Right ventricle myocardium inferior (tissue), 1 donor: ENCODE measurements at regions not wholly inside any gene's neighbourhood (a gene's known extent, or its start where the extent isn't known, plus 50 kb on each side); places are given as distances from the start of the nearest gene placed in this dataset.

Experiments
- ATAC-seq: fragments of 200-7000 bp; cut with Tn5 transposase; one replicate; pipeline ENCODE4 v1.9.1; 2020; ENCODE audit warnings: mild to moderate bottlenecking, moderate library complexity
- DNase-seq: peaks from one replicate; pipeline ENCODE4 v3.0.0; 2021; ENCODE audit errors: missing footprints
- intact Hi-C: fragments of 100-400 bp; cut with DNase I; formaldehyde crosslinking; loops from one replicate; pipeline ENCODE4 v1.11.0; 2022
- donor health status: DM: no; HTN: yes; CAD: no; lungs with severe emphysema.

DNA sequence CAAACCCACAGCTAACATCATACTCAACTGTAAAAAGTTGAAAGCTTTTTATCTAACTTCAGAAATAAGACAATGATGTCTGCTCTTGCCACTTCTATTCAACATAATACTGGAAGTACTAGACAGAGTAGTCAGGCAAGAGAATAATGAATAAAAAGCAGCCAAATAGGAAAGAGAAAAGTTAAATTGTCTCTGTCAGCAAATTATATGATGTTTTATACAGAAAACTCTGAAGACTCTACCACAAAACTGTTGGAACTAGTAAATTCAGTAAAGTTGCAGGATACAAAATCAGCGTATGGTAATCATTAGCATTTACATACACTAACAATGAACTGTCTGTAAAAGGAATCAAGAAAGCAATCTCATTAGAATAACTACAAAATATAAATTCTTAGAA is 752.9 kb upstream of the CT83 start:
- no peak for ATAC-seq
- no peak for DNase-seq
- intact Hi-C loops, result no loop called here

DNA sequence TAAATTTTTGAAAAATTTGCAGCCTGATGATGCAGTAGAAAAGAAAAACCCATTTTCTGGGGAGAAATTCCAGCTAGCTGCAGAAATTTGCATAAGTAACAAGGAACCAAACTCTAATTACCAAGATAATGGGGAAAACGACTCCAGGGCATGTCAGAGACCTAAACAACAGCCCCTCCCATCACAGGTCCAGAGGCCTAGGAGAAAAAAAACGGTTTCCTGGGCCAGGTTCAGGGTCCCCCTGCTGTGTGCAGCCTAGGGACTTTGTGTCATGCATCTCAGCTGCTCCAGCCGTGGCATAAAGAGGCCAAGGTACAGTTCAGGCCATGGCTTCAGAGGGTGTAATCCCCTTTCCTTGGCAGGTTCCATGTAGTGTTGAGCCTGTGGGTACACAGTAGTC is 733.7 kb upstream of the CT83 start:
- ATAC-seq (no peak), DNase-seq (no peak)
- intact Hi-C loops, result no loop called here

DNA sequence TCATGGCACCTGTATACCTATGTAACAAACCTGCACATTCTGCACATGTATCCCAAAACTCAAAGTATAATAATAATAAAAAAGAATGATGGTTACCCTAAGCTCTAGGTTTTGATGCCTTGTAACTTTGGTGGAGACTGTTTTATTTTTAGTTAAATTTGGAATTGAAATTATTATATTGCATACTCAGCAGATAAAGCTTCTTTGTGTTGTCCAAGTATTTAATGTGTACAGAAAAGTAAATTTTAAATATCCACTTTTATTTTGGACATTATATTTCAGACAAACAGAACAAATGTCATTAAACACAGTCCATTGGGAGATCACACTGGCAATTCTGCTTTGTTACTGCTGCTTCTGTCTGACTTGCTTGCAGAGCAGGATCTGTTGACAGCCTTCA is 684.5 kb upstream of the CT83 start:
- no peak for DNase-seq
- intact Hi-C loops, result no loop called here
- no peak for ATAC-seq

DNA sequence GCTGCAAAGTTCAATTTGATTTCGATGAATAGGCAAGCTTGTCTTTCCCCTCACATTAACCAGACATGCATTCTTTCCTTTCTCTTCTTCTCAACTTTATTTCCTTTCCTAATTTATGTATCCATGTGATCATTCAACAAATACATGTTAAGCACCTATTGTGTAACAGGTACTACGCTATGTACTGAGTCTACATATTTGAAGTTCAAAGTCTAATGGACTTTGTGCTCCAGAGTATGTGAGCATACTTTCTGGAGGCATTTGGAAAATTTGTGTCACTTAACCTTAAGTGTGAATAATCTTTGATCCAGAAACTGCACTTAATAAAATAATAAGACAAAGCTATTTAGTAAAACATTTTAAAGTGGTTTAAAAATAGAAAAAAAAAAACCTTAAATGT is 675.3 kb upstream of the CT83 start:
- DNase-seq (no peak), ATAC-seq (no peak)

DNA sequence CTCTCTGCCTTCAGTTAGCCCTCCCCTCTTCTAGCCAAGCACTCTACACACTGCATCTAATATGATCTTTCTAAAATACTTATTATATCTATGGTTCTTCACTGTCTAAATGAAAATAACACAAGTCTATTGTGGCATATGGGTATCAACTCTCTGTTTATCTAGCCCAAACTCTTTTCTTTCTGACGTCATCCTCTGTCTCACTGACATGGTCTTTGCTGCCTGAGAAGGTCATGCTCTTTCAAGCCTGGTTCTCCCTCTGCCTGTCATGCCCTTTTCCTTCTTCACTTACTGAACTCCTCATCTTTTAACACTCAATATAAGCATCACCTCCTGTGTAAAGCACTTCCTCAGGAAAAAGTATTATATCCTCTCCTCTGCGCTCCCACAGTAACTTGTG is 672.2 kb upstream of the CT83 start:
- DNase-seq (no peak), ATAC-seq (no peak)
- intact Hi-C loops, result no loop called here

More for the DNA sequence above, 675.3 kb upstream of the CT83 start:
- intact Hi-C loops, result no loop called here

DNA sequence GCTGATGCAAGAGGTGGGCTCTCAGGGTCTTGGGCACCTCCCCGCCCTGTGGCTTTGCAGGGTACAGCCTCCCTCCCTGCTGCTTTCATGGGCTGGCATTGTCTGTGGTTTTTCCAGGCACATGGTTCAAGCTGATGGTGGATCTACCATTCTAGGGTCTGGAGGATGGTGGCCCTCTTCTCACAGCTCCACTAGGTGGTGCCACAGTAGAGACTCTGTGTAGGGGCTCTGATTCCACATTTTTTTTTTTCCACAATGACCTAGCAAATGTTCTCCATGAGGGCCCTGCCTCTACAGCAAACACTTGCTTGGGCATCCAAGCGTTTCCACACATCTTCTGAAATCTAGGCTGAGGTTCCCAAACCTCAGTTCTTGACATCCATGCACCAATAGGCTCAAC is 657.9 kb upstream of the CT83 start:
- intact Hi-C loops, result no loop called here
- DNase-seq (no peak), ATAC-seq (no peak)

DNA sequence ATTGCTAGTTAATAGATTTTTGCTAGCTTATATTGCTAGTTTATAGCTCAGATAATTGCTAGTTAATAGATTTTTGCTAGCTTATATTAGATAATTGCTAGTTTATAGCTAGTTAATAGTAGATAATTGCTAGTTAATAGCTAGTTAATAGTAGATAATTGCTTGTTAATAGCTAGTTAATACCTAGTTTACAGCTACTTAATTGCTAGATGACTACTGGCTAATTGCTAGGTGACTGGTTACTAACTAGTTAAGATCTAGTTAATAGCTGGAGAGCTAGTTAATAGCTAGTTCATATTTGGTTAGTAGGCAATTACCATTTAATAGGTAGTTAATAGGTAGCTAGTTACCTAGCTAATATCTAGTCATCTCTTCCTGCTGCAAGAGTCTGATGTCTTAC is 633.8 kb upstream of the CT83 start:
- intact Hi-C loops, result no loop called here
- DNase-seq (no peak), ATAC-seq (no peak)

DNA sequence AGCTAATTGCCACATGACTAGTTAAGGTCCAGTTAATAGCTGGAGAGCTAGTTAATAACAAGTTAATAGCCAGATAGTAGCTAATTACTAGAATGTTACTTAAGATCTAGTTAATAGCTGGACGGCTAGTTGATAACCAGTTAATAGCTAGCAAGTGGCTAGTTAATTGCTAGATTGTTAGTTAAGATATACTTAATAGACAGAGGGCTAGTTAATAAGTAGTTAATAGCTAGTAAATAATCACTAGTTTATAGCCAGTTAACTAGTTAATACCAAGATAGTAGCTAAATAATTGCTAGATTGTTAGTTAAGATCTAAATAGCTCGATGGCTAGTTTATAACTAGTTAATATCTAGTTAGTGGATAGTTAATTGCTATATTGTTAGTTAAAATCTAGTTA is 632.6 kb upstream of the CT83 start:
- ATAC-seq (no peak), DNase-seq (no peak)
- intact Hi-C loops, result no loop called here

DNA sequence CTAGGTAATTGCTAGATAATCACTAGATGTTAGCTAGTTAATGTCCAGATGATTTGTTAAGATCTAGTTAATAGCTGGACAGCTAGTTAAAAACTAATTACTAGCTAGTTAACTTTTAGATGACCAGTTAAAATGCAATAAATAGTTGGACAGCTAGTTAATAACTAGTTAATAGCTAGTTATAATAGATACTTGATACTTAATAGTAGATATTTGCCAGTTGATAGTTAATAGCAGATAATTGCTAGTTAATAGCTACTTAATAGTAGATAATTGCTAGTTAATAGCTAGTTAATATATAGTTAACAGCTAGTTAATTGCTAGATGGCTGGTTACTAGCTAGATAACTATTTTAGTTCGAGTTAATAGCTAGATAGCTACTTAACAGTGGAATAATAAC is 631.4 kb upstream of the CT83 start:
- DNase-seq (no peak), ATAC-seq (no peak)
- intact Hi-C loops, result no loop called here

DNA sequence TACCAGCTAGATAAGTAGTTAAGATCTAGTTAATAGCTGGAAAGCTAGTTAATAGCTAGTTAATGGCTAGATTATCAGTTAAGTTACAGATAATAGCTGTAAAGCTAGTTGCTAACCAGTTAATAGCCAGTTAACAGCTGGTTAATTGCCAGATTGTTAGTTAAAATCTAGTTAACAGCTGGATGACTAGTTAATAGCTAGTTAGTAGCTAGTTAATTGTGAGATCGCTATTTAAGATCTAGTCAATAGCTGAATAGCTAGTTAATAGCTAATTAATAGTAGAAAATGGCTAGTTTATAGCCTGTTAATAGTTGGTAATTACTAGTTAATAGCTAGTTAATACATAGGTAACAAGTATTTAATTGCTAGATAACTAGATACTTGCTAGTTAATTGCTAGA is 630.5 kb upstream of the CT83 start:
- no peak for DNase-seq
- no peak for ATAC-seq
- intact Hi-C loops, result no loop called here

DNA sequence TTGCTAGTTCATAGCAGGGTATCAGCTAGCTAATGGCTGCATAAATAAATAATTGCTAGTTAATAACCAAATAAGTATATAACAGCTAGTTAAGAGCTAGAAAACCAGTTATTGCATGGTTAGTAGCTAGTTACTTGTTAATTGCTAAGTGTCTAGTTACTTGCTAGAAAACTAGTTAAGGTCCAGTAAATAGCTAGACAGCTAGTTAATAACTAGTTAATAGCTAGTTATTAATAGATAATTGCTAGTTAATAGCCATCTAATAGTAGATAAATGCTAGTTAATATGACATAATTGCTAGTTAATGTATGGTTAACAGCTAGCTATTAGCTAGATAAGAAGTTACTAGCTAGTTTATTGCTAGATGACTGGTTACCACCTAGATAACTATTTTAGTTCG is 629.9 kb upstream of the CT83 start:
- DNase-seq (no peak), ATAC-seq (no peak)
- intact Hi-C loops, result no loop called here

DNA sequence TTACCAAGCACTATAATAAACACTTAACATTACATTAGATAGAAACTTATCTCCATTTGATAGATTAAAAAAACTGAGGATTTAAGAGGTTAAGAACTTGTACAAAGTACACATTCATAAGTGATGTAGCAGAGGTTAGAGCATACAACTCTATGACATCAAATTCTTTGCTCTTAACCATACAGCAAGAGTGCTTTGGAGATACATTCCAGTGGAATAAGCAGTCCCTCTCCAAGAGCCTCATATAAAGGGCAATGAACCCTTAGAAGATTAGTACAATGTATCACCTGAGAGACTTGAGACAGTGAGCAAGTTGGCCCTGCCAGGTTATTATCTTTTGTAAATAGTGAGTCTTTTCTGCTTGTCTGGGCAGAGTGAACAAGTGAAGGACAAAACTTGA is 600.4 kb upstream of the CT83 start:
- ATAC-seq (no peak), DNase-seq (no peak)
- intact Hi-C loops, result no loop called here

DNA sequence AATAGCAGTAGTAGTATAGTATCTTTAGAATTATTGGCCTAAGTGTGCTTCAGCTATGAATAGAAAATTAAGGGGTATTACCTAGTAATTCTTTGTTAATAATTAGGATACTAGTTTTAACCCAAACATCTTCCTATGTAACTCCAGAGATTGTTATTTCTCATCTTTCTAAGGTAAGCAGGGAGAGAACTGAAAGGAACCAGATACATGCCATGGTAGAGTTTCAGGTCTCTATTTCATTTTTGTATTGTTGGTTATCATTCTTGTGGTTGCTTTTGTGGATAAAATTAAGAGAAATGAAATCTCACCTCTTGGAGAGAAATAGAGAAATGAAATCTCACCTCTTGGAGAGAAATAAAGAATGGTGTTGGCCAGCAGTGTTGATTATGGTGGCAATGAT is 597.1 kb upstream of the CT83 start:
- DNase-seq (no peak), ATAC-seq (no peak)
- intact Hi-C loops, result no loop called here

DNA sequence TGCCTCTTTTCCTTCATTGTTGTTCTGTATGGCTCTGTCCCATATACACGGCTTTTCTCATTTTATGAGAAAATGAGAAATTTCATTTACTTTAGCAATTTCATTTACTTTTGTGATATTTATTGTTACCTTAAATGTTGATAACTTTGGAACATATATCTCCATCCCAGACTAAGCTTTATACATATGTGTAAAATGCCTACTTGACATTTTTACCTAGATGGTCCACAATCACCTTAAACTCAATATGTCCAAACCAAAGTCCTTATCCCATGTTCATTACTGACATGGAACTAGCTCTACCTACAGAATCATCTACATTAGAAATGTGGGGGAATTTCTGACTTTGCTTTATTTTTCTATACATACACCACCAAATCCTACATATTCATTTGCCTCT is 590.5 kb upstream of the CT83 start:
- DNase-seq, result no peak
- intact Hi-C loops, result no loop called here
- ATAC-seq, result no peak

DNA sequence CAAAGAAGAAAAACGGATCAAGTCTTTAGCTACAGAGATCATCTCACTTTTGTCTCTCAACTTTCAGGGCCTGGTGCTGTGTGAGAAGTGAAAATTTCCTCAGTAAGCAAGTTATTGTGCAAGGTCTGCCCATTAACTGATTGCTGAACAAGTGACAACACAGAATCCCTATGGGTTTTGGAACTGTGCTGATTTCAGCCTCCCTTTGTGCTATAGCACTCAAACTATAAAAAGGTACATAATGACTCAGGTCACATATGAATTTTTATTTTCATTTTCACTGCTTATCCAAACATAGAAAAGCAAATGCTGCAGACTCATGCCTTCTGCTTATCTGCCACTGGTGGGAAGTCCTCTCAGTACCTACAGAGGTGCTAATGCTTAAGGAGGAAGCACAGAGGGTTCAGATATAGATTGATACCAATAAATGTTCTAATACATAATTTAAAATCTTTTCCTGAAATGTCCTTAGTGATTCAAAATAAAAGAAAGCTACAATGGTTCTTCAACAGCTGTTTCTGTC is 576.2 kb upstream of the CT83 start:
- ATAC-seq (no peak), DNase-seq (no peak)
- intact Hi-C loops, result no loop called here

DNA sequence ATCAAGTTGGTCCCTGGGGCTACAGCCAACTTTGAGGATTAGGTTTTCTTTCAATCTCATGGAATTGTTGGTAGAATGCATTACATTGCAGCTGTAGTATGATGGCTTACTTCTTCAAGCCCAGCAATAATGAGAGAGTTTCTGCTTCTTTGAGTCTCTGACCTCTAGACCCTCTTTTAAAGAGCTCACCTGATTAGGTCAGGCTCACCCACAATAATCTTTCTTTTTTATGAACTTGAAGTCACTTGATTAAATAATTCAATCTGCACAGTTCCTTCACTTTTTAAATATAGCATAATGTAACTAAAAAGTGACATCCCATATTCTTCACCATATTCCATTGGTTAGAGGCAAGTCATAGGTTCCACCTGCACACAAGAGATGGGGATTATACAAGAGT is 547.5 kb upstream of the CT83 start:
- intact Hi-C loops, result no loop called here
- ATAC-seq (no peak), DNase-seq (no peak)

DNA sequence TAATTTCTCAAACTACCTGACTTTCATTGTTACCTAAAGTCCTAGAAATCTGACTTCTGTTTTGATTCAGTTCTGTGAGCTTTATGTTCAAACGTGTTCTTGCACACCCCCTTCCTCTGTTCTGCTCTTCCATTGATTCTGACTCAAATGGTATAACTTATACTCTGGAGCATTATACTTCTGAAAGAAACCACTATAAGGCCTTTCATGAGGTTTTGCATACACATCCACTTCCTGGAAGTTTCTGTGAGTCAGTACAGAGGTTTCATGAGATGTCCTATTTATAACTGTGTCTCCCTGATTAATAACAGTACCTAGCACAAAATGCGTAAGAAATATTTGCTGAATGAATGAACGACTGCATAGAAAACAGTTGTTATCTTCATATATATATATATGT is 540.2 kb upstream of the CT83 start:
- ATAC-seq, result no peak
- intact Hi-C loops, result no loop called here
- no peak for DNase-seq

DNA sequence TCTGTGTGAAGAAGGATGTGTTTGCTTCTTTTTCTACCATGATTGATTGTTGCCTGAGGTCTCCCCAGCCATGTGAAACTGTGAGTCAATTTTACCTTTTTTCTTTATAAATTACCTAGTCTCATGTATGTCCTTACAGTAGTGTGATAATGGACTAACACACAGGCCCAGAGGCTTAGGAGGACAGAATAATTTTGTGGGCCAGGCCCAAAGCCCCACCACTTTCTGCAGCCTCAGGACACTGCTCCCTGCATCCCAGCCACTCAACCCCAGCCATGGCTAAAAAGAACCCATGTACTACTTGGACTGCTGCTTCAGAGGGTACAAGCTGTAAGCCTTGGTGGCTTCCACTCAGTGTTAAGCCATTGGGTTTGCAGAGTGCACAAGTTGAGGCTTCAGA is 512.7 kb upstream of the CT83 start:
- DNase-seq (no peak), ATAC-seq (no peak)
- intact Hi-C loops, result no loop called here

DNA sequence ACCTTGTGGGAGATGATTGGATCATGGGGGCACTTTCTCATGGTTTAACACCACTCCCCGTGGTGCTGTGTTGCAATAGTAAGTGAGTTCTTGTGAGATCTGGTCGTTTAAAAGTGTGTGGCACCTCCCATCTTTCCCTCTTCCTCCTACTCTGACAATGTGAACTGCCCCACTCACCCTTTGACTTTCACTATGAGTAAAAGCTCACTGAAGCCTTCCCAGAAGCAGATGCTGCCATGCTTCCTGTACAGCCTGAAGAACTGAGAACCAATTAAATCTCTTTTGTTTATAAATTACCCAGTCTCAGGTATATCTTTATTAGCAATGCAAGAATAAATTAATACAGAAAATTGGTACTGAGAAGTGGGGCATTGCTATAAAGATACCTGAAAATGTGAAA is 509.6 kb upstream of the CT83 start:
- DNase-seq (no peak), ATAC-seq (no peak)
- intact Hi-C loops, result no loop called here

DNA sequence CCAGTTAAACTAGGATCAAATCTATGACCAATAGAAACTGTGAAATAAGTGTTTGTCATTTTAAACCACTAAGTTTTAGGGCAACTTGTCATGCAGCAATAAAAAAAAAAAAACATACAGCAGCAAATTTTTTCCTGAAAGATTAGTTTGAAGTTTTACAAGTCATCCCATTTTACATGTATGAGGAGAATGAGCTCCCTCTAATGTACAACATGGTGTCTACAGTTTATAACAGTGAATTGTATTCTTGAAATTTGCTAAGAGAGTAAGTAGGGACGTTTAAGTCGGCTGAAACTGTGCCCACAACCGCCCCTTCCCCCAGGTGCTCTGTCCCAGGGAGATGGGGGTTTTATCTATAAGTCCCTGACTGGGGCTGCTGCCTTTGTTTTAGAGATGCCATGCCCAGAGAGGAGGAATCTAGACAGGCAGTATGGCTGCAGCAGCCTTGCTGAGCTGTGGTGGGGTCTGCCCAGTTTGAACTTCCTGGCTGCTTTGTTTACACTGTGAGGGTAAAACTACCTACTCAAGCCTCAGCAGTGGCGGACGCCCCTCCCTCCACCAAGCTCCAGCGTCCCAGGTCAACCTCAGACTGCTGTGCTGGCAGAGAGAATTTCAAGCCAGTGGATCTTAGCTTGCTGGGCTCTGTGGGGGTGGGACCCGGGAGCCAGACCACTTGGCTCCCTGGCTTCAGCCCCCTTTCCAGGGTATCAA is 499.3 kb upstream of the CT83 start:
- intact Hi-C loops, result no loop called here
- ATAC-seq, result no peak

DNA sequence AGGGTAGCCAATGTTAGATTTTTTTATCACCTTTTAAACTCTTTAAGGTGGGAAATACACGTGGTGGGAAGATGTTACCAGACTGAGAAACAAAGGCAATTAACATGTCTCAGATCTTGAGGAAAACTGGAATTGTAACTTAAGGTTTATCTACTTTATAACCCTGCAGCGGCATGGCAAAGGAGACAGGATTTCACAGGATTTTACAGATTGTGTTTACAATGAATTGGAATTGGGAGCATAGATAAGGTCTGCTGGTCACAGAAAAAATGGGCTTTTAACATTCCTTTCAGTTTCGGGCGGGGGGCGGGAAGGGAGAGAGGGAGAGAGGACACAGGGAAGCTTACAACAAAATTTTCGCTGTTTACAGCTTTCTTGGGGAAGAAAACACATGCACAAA is 467.5 kb upstream of the CT83 start:
- ATAC-seq (no peak), DNase-seq (no peak)
- intact Hi-C loops, result no loop called here

More for the DNA sequence above, 499.3 kb upstream of the CT83 start:
- no peak for DNase-seq
